ENCODE measurements at regions not wholly inside any gene's neighbourhood (a gene's known extent, or its start where the extent isn't known, plus 50 kb on each side); places are given as distances from the start of the nearest gene placed in this dataset.

DNA sequence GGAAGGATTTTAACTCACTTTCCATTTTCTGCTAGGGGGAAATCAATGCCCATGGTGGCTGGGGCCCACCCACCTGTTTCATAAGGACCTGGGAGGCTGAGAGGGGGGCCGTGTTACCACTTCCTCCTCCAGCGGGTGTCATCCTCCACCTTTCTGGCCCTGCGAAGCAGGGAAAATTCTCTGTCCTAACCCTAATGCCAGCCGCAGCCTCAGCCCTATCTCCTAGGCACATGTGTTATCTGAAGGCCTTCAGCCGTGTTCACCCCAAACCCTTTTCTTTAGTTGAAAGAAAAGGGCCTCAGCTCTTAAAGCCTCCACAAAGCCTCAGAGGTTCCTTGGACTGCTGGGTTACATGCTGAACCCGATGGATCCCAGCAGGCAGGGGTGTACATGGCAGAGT, 55.4 kb upstream of the NECTIN1 start:
- no peak for TF ChIP-seq POLR2AphosphoS5 (IDR thresholded peaks at IDR 0.05; ENCODE audit: borderline replicate concordance, low read depth, low read length)
- no peak for TF ChIP-seq EZH2 (IDR thresholded peaks at IDR 0.05)
- TF ChIP-seq FOXP2 (optimal IDR thresholded peaks at IDR 0.05; ENCODE audit: control extremely low read depth, extremely low read length, insufficient read depth), result no peak

All from SK-N-MC (cell line).